C4-2B (cell line): ENCODE measurements at regions not wholly inside any gene's neighbourhood (a gene's known extent, or its start where the extent isn't known, plus 50 kb on each side); places are given as distances from the start of the nearest gene placed in this dataset.

Experiments used
- ZFX ChIP-seq: fragments of 450-650 bp; IDR thresholded peaks from 2 replicates; pipeline ENCODE4 v1.6.1; 2017
- TF ChIP-seq, protein P1 (sequence below): fragments of 450-650 bp; conservative IDR thresholded peaks from 2 replicates; pipeline ENCODE4 v1.5.1; 2017; ENCODE audit warnings: mild to moderate bottlenecking

DNA sequence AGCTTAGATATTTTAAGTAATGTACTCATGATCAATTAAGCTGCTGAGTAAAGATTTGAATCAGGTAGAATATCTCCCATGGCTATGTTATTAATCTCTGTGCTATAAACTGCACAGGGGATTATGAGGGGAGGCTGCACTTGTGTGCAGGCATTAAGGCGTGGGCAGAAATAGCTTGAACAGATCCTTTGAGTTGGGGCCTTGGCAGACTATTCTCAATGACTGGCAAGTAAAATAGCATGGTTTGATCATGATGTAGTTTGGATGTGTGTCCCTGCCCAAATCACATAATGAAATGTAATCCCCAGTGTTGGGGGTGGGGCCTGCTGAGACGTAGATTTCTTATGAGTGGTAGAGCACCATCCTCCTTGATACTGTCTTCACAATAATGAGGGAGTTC, 220.3 kb downstream of the PLPP3 start:
- TF ChIP-seq, protein P1, sequence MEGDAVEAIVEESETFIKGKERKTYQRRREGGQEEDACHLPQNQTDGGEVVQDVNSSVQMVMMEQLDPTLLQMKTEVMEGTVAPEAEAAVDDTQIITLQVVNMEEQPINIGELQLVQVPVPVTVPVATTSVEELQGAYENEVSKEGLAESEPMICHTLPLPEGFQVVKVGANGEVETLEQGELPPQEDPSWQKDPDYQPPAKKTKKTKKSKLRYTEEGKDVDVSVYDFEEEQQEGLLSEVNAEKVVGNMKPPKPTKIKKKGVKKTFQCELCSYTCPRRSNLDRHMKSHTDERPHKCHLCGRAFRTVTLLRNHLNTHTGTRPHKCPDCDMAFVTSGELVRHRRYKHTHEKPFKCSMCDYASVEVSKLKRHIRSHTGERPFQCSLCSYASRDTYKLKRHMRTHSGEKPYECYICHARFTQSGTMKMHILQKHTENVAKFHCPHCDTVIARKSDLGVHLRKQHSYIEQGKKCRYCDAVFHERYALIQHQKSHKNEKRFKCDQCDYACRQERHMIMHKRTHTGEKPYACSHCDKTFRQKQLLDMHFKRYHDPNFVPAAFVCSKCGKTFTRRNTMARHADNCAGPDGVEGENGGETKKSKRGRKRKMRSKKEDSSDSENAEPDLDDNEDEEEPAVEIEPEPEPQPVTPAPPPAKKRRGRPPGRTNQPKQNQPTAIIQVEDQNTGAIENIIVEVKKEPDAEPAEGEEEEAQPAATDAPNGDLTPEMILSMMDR, result no peak
- no peak for TF ChIP-seq ZFX
